HepG2 (cell line): ENCODE measurements at regions not wholly inside any gene's neighbourhood (a gene's known extent, or its start where the extent isn't known, plus 50 kb on each side); places are given as distances from the start of the nearest gene placed in this dataset.
A peak's percentile ranks its signal among the peaks of the same experiment; 100 is the strongest.

Experiments
- ATAC-seq: fragments of 200-7000 bp; cut with Tn5 transposase; 3 replicates; pipeline ENCODE4 v1.9.1; 2020; ENCODE audit warnings: mild to moderate bottlenecking, moderate library complexity
- BruUV-seq: library from RNA; stranded (reverse); fragments of 400-500 nt; replicated peaks from 2 replicates; lab custom pipeline; 2021; lab: Mats Ljungman, UMichigan
- CTCF ChIA-PET: fragments of 300-600 bp; formaldehyde crosslinking; extraction: SDS; loops from one replicate; lab custom pipeline; 2021; ENCODE audit warnings: low total read pairs, inconsistent platforms, low intra/inter-chr PET ratio; lab: Yijun Ruan, JAX
- POLR2A ChIA-PET: fragments of 350-600 bp; sonication (Branson Sonifier 250); formaldehyde crosslinking; loops from one replicate; lab custom pipeline; 2020; ENCODE audit warnings: antibody characterized with exemption, inconsistent platforms; lab: Yijun Ruan, JAX
- DNase-seq: peaks from one replicate; pipeline ENCODE4 v3.0.0-alpha.2; 2015; ENCODE audit warnings: low spot score
- FAIRE-seq: peaks from 3 replicates; lab custom pipeline; 2011; peaks lifted over from hg19 to GRCh38; lab: Jason Lieb, UNC
- H2AFZ ChIP-seq: one replicate; pipeline ENCODE4 v1.6.1; 2011; ENCODE audit warnings: low read length, inconsistent platforms
- H3K27ac ChIP-seq: fragments of 300-600 bp; 3 replicates; pipeline ENCODE4 v1.8.0; 2011; ENCODE audit warnings: mixed run types, mild to moderate bottlenecking, mixed read lengths, low read length, inconsistent platforms; ENCODE audit not compliant: insufficient read depth; ENCODE audit errors: extremely low read length
- H3K27me3 ChIP-seq, 2 experiments: fragments of 200-600 bp in 1 of 2; 2 replicates in 1 of 2; 3 replicates in 1 of 2; pipeline versions ENCODE4 v1.6.0 to v1.8.0; 2011; ENCODE audit warnings: low read length in 2 of 2, mild to moderate bottlenecking in 2 of 2, moderate library complexity in 2 of 2, inconsistent platforms in 1 of 2; ENCODE audit not compliant: insufficient read depth in 2 of 2, control insufficient read depth in 1 of 2
- H3K36me3 ChIP-seq, 2 experiments: fragments of 200-600 bp in 1 of 2; replicated peaks in 1 of 2; 2 replicates in 1 of 2; 3 replicates in 1 of 2; pipeline versions ENCODE4 v1.5.1 to v1.8.0; 2011; ENCODE audit warnings: low read length in 2 of 2, inconsistent platforms in 1 of 2; ENCODE audit not compliant: insufficient read depth in 2 of 2, control insufficient read depth in 1 of 2
- H3K4me1 ChIP-seq: 2 replicates; pipeline ENCODE4 v1.5.1; 2012; ENCODE audit warnings: low read length, inconsistent platforms; ENCODE audit not compliant: insufficient read depth
- H3K4me2 ChIP-seq: 2 replicates; pipeline ENCODE4 v1.6.0; 2011; ENCODE audit warnings: low read depth, low read length, inconsistent platforms
- H3K4me3 ChIP-seq, 3 experiments: fragments of 200-600 bp in 1 of 3; sonication (generic), shearing (Covaris generic) in 1 of 3; replicated peaks in 1 of 3; 2 replicates each; pipeline ENCODE4 v1.5.1; 2011 to 2016; ENCODE audit warnings: low read length in 3 of 3, inconsistent platforms in 2 of 3, low read depth in 2 of 3, mild to moderate bottlenecking in 2 of 3, control low read depth in 1 of 3, mixed read lengths in 1 of 3; ENCODE audit not compliant: insufficient read depth in 1 of 3
- H3K79me2 ChIP-seq: one replicate; pipeline ENCODE4 v1.6.1; 2011; ENCODE audit warnings: low read length, inconsistent platforms; ENCODE audit not compliant: insufficient read depth
- H3K9ac ChIP-seq: 2 replicates; pipeline ENCODE4 v1.6.0; 2011; ENCODE audit warnings: mild to moderate bottlenecking, low read depth, low read length, inconsistent platforms; ENCODE audit not compliant: insufficient read depth
- H3K9me3 ChIP-seq: 2 replicates; pipeline ENCODE4 v1.5.1; 2012; ENCODE audit warnings: mild to moderate bottlenecking, low read length
- H4K20me1 ChIP-seq: 2 replicates; pipeline ENCODE4 v1.6.0; 2011; ENCODE audit warnings: inconsistent platforms, mild to moderate bottlenecking, low read length, moderate library complexity; ENCODE audit not compliant: insufficient read depth
- BCL6 ChIP-seq: IDR thresholded peaks from 2 replicates; pipeline ENCODE4 v1.6.1; 2016; ENCODE audit warnings: missing genetic modification reagents, missing compliant biosample characterization
- CEBPG ChIP-seq: IDR thresholded peaks from 2 replicates; pipeline ENCODE4 v1.6.1; 2016
- GFI1 ChIP-seq: sonication (generic); formaldehyde crosslinking; IDR thresholded peaks from 2 replicates; pipeline ENCODE4 v1.5.0; 2020; ENCODE audit warnings: missing genetic modification reagents, mild to moderate bottlenecking, borderline replicate concordance
- MIXL1 ChIP-seq: IDR thresholded peaks from 2 replicates; pipeline ENCODE4 v1.6.1; 2016
- MYC ChIP-seq: sonication (generic); formaldehyde crosslinking; IDR thresholded peaks from 2 replicates; pipeline ENCODE4 v1.9.0; 2021; ENCODE audit warnings: missing genetic modification reagents, borderline replicate concordance
- MYNN ChIP-seq: sonication (generic); formaldehyde crosslinking; IDR thresholded peaks from 2 replicates; pipeline ENCODE4 v1.4.0; 2020; ENCODE audit warnings: mild to moderate bottlenecking, low read depth, missing genetic modification reagents
- NR2F1 ChIP-seq, 2 experiments: fragments of 450-650 bp in 1 of 2; formaldehyde crosslinking in 1 of 2; IDR thresholded peaks; 2 replicates each; pipeline versions ENCODE4 v1.5.0 to v1.6.1; 2016 to 2020; ENCODE audit warnings: mild to moderate bottlenecking in 1 of 2, missing compliant biosample characterization in 1 of 2, missing genetic modification reagents in 1 of 2, moderate library complexity in 1 of 2
- NR2F6 ChIP-seq, 2 experiments: IDR thresholded peaks; 2 replicates each; pipeline ENCODE4 v1.6.1; 2016; ENCODE audit warnings: antibody characterized with exemption in 1 of 2, mild to moderate bottlenecking in 1 of 2
- POLR2AphosphoS2 ChIP-seq: IDR thresholded peaks from 2 replicates; pipeline ENCODE4 v1.6.1; 2011; ENCODE audit warnings: low read depth, low read length, improper control_type of control experiment
- RAD21 ChIP-seq: fragments of 450-650 bp; formaldehyde crosslinking; IDR thresholded peaks from 2 replicates; pipeline ENCODE4 v1.5.0; 2020; ENCODE audit warnings: mild to moderate bottlenecking
- RBM39 ChIP-seq: fragments of 200-400 bp; formaldehyde crosslinking; IDR thresholded peaks from one replicate; pipeline ENCODE4 v1.6.1; 2018; ENCODE audit warnings: antibody characterized with exemption, mild to moderate bottlenecking, low read depth, low read length; ENCODE audit not compliant: poor library complexity, severe bottlenecking
- ZNF253 ChIP-seq: sonication (generic); formaldehyde crosslinking; IDR thresholded peaks from 2 replicates; pipeline ENCODE4 v1.8.0; 2022; ENCODE audit warnings: mild to moderate bottlenecking, missing genetic modification reagents, borderline replicate concordance
- ZNF383 ChIP-seq: sonication (generic); formaldehyde crosslinking; IDR thresholded peaks from 2 replicates; pipeline ENCODE4 v1.4.0; 2020; ENCODE audit warnings: missing genetic modification reagents, mild to moderate bottlenecking, borderline replicate concordance
- ZNF775 ChIP-seq: sonication (generic); formaldehyde crosslinking; IDR thresholded peaks from 2 replicates; pipeline ENCODE4 v1.4.0; 2020; ENCODE audit warnings: missing genetic modification reagents, mild to moderate bottlenecking, moderate library complexity, borderline replicate concordance
- in situ Hi-C: cut with HindIII; loops from 2 replicates; pipeline ENCODE4 v1.10.0; 2017; ENCODE audit warnings: low pct_unique_long_range_greater_than_20kb; ENCODE audit not compliant: extremely low pct_ligation_motif_present
- intact Hi-C: fragments of 100-400 bp; cut with micrococcal nuclease; formaldehyde crosslinking; loops from one replicate; pipeline ENCODE4 v1.10.0; 2022; ENCODE audit not compliant: unreplicated experiment
- TF ChIP-seq, protein P1 (sequence below): sonication (generic); formaldehyde crosslinking; IDR thresholded peaks from 2 replicates; pipeline ENCODE4 v1.5.0; 2020; ENCODE audit warnings: missing genetic modification reagents
- TF ChIP-seq, protein P2 (sequence below): sonication (generic); formaldehyde crosslinking; IDR thresholded peaks from 2 replicates; pipeline ENCODE4 v1.4.0; 2020; ENCODE audit warnings: missing genetic modification reagents, borderline replicate concordance
- TF ChIP-seq, protein P3 (sequence below): IDR thresholded peaks from 2 replicates; pipeline ENCODE4 v1.4.0; 2020; ENCODE audit warnings: mild to moderate bottlenecking, missing genetic modification reagents

DNA sequence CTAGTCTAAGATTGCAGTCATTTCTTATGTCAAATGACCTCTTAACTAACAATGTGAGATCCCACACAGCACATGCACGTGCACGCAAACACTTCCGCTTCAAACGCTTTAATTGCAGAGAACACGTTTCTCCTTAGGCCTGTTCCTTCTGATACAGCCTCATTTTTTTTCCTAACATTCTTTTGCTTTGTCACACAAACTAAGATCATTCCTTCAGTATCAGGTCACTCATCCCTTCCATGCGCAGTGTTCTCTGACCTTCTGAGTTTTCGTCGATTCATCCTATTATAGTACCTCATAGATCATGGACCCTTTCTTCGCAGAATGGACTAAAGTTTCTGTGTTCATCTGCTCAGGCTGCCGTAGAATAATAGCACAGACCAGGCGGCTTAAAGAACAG, 327.1 kb upstream of the CDH19 start (continued):
- TF ChIP-seq, protein P1, sequence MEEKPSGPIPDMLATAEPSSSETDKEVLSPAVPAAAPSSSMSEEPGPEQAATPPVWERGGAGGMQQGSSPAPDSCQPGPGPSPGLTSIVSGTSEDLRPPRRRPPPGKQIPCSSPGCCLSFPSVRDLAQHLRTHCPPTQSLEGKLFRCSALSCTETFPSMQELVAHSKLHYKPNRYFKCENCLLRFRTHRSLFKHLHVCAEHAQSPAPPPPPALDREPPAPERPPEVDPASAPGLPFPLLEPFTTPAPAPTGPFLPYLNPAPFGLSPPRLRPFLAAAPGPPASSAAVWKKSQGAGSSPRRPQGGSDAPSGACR (CRISPR knock-in tag) = no peak

DNA sequence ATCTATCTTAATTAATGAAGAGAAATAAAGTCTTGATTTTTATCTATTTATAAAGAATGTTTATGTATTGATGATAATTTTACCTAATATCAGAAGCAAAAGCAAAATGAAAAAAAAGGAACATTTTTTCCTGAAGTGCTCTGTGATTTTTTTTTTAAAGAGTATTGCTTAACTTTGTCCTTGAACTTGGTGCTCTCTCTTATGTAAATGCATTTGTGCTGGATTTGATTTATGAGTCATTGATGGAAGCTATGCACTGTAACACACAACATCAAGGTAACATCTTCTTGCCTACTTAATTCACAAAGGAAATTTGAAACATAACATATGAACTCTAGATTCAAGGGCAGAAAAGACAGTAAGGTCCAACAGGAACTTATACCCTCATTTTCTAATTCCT, 312.9 kb upstream of the CDH19 start:
- Histone ChIP-seq H3K36me3 (no peaks in the 10 kb centered on the region), H4K20me1 (no peaks in the 10 kb centered on the region), H3K27me3 (no peaks in the 10 kb centered on the region), H3K79me2 (no peaks in the 10 kb centered on the region), H2AFZ (no peak overlapping the region), H3K4me3 (no peak overlapping the region), H3K4me2 (no peak overlapping the region), H3K27ac (no peak overlapping the region), H3K4me1 (no peaks in the 10 kb centered on the region), H3K9ac (no peak overlapping the region), H3K9me3 (no peaks in the 10 kb centered on the region)
- BruUV-seq = no TSS peak
- POLR2A ChIA-PET = no interaction called here
- CTCF ChIA-PET = no interaction called here
- no peak for ATAC-seq
- FAIRE-seq = no peak
- intact Hi-C loops = no loop called here
- peak; percentile 53 for DNase-seq
- in situ Hi-C loops = no loop called here
- TF ChIP-seq ZNF383 (CRISPR knock-in tag) (no peak), MYNN (CRISPR knock-in tag) (no peak), POLR2AphosphoS2 (no peak), GFI1 (peak; percentile 84), NR2F1 (CRISPR knock-in tag; IDR thresholded peaks at IDR 0.05) (peak in 1 of 2 experiments; percentile 78; a peak in 2 of 4 replicates), ZNF253 (CRISPR knock-in tag) (no peak), CEBPG (CRISPR knock-in tag) (peak; percentile 70), BCL6 (CRISPR knock-in tag) (peak; percentile 63), RBM39 (no peak), MIXL1 (0 out of 2 replicates have a peak, but pooled peaks have one; percentile 24), RAD21 (CRISPR knock-in tag) (no peak), MYC (CRISPR knock-in tag) (no peak), ZNF775 (CRISPR knock-in tag) (no peak), NR2F6 (IDR thresholded peaks at IDR 0.05) (0 out of 2 replicates have a peak, but pooled peaks have one; percentile 12), NR2F6 (CRISPR knock-in tag; IDR thresholded peaks at IDR 0.05) (0 out of 2 replicates have a peak, but pooled peaks have one; percentile 16)
- TF ChIP-seq, protein P2, sequence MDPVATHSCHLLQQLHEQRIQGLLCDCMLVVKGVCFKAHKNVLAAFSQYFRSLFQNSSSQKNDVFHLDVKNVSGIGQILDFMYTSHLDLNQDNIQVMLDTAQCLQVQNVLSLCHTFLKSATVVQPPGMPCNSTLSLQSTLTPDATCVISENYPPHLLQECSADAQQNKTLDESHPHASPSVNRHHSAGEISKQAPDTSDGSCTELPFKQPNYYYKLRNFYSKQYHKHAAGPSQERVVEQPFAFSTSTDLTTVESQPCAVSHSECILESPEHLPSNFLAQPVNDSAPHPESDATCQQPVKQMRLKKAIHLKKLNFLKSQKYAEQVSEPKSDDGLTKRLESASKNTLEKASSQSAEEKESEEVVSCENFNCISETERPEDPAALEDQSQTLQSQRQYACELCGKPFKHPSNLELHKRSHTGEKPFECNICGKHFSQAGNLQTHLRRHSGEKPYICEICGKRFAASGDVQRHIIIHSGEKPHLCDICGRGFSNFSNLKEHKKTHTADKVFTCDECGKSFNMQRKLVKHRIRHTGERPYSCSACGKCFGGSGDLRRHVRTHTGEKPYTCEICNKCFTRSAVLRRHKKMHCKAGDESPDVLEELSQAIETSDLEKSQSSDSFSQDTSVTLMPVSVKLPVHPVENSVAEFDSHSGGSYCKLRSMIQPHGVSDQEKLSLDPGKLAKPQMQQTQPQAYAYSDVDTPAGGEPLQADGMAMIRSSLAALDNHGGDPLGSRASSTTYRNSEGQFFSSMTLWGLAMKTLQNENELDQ (CRISPR knock-in tag) = no peak
- TF ChIP-seq, protein P3, sequence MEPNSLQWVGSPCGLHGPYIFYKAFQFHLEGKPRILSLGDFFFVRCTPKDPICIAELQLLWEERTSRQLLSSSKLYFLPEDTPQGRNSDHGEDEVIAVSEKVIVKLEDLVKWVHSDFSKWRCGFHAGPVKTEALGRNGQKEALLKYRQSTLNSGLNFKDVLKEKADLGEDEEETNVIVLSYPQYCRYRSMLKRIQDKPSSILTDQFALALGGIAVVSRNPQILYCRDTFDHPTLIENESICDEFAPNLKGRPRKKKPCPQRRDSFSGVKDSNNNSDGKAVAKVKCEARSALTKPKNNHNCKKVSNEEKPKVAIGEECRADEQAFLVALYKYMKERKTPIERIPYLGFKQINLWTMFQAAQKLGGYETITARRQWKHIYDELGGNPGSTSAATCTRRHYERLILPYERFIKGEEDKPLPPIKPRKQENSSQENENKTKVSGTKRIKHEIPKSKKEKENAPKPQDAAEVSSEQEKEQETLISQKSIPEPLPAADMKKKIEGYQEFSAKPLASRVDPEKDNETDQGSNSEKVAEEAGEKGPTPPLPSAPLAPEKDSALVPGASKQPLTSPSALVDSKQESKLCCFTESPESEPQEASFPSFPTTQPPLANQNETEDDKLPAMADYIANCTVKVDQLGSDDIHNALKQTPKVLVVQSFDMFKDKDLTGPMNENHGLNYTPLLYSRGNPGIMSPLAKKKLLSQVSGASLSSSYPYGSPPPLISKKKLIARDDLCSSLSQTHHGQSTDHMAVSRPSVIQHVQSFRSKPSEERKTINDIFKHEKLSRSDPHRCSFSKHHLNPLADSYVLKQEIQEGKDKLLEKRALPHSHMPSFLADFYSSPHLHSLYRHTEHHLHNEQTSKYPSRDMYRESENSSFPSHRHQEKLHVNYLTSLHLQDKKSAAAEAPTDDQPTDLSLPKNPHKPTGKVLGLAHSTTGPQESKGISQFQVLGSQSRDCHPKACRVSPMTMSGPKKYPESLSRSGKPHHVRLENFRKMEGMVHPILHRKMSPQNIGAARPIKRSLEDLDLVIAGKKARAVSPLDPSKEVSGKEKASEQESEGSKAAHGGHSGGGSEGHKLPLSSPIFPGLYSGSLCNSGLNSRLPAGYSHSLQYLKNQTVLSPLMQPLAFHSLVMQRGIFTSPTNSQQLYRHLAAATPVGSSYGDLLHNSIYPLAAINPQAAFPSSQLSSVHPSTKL (CRISPR knock-in tag) = peak; percentile 54
